SIG-M5 (cell line): ENCODE measurements at regions not wholly inside any gene's neighbourhood (a gene's known extent, or its start where the extent isn't known, plus 50 kb on each side); places are given as distances from the start of the nearest gene placed in this dataset.

Source experiments
- DNase-seq: peaks from one replicate; lab custom pipeline; 2025; lab: John Stamatoyannopoulos, UW

DNA sequence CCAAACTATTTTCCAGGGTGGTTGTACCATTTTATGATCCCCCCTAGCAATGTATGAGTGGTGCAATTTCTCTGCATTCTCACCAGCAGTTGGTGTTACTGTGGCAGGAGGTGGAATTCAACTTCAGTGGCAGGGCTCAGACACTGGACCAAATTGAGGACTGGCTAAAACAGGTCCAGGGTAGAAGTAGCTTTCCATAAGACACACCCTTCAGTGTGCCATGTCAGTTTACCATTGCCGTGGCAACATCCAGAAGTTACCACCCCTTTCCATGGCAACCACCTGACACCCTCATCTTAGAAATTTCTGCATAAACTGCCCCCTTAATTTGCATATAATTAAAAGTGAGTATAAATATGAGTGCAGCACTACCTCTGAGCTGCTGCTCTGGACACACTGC is 180.7 kb upstream of the GGTLC1 start:
- DNase-seq = no peak

DNA sequence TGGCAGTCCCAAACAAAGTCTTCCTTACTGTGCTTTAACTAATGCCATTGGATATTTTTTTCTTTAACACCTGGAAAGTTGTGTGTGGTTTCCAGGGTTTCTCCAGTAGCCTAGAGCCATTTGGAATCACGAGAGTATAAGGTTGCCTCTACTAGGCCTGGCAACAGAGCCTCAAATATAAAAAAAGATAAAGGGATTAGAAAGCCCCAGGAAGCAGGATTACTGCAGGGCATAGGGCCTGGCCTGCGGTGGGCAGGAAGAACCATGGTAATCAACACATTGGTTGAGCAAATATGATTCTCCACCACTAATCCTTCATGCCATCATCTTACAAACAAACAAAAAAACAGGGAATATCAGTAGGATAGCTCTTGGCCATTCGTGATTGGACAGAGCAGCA is 177.8 kb upstream of the GGTLC1 start:
- no peak for DNase-seq

- no peak for DNase-seq
These were observed 177.5 kb upstream of the GGTLC1 start for GRCh38 chr20:24166123-24166381.

DNA sequence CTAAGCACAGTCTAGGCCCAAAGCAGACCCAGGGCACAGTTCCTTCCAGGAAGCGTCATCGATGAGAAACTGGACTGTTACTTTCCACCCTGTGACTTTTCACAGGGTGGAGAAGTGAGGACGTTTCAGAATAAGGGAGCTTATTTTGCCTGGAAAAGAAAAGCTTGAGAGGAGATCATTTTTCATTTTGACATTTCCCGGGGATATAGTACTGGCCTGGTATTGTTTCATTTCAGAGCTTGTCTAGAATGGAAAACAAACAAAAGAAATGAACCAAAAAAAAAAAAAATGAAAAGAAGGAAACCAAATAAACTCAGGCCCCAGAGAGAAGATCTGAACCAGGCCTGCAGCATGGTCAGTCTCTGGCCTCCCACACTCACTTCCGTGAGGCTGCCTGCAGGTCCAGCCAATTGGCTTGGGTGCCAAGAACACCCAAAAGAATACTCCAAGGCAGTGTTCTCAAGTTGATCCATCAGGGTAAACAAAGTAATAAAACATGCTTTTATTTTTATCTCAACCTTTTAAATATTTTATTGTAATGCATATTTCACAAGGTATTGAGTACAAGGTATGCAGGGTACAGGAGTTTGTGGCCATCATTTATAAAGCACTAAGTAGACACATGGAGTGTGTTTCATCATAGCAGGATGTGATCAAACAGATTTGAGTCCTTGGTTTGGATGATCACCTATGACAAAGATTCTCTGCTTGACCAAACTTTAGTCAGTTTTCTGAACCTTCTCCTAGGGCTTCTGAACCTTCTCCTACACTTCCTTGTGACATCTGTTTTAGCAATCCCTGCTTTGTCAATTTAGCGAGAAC is 176.9 kb upstream of the GGTLC1 start:
- DNase-seq = no peak

DNA sequence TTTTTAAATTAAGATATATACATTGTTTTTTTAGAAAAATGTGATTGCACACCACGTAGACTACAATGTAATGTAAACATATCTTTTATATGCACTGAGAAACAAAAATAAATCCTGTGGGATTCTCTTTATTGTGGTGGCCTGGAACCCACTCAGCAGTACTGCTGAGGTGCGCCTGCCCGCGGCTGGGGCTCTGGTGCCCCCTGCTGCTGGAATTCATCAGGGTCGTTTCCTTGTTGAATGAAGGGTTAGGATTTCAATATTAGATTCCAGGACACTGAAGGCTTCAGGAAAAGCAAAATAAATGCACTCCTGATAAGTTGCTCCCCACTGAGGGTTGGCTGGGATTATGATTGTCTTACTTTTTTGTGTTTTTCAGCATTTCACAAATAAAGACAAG is 175.8 kb upstream of the GGTLC1 start:
- no peak for DNase-seq

GRCh38 chr20:24163506-24163905 is 174.9 kb upstream of the GGTLC1 start:
- DNase-seq = no peak

- no peak for DNase-seq
These were observed 172.1 kb upstream of the GGTLC1 start for GRCh38 chr20:24160563-24161281.

DNA sequence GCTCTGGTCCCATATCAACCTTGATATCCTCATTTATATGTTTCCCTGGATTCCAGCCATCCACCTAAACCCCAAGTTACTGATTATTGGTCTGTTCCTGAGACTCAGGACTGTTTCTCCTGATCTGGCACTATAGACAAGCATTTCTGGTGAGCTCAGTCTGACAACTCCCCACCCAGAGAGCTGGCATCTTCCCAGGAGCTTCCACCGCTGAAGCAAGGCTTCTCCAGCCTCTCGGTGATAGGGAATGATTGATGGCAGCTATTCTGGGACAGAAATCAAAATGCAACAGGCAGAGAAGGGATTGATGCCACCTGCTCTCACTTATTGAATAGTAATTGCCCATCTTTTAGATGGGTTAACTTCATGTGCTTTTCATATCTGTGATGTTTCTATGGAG is 169.7 kb upstream of the GGTLC1 start:
- no peak for DNase-seq

GRCh38 chr20:24157213-24157612 is 168.6 kb upstream of the GGTLC1 start:
- no peak for DNase-seq

DNA sequence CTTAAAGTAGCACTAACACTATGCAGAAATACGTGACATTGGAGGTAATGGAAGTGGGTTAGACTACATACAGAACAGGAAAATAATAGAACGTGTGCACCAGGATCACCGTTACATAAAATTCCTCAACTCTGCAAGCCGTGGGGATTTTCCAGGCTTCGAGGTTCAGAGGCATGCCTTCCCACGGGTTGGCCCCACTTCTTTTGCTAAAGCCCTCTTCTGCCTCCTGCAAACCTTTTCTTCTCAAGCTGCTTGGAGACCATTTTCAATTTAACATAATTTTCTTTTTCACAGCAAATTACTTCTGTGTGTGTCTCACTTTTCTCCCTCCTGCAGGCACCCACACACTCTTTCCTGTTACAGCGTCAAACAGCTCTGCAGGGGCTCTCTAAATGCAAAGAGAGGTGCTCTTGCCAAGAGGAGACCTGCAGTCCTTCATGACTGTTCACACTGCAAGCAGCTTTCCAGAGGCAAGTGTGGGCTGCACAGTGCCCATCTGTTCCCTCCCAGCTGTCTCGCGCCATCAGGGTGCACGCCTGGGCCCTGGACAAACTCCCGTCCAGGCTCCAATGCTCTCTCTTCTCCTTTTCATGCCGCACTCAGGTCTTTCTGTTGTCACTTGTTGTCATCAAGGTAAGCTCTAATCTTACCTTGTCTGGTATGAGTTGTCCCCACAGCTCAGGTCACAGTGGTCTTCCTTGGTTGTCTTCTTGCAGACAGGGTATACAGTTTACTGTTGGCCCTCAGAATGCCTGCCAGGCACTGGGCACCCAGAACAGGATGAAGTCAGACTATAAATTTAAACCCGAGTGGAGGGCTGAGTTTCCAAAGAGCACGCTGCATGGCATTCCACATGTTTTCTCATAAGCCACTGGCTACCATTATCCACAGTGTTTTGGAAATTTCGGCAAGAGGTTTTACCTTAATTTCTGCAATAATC is 164.8 kb upstream of the GGTLC1 start:
- DNase-seq = no peak

- no peak for DNase-seq
These were observed 163.2 kb upstream of the GGTLC1 start for GRCh38 chr20:24151621-24152294.

GRCh38 chr20:24150406-24150805 is 161.8 kb upstream of the GGTLC1 start:
- no peak for DNase-seq

- DNase-seq = no peak
These were observed 161.3 kb upstream of the GGTLC1 start for GRCh38 chr20:24149881-24150307.

GRCh38 chr20:24149175-24149574 is 160.6 kb upstream of the GGTLC1 start:
- DNase-seq = no peak

- no peak for DNase-seq
These were observed 159.8 kb upstream of the GGTLC1 start for GRCh38 chr20:24148372-24148771.

DNA sequence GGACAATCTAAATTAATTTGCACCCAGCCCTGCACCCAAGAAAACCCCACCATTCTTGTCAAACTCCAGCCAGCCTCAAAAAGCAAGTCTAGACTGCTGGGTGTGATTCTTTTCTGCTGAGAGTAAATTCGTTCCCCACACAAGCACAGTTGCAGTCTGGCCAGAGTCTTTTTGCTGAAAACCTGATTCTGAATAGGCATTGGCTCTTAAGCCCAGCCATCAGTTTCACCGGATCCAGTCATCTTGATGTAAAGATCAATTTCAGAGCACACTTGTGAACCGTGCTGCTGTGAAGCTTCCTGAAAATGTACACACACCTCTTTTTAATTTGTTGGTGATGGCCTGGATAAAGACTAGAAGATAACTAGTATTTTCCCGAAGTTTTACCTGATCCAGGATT is 159.4 kb upstream of the GGTLC1 start:
- DNase-seq = no peak

GRCh38 chr20:24147479-24147878 is 158.9 kb upstream of the GGTLC1 start:
- DNase-seq = no peak

GRCh38 chr20:24146231-24146634 is 157.7 kb upstream of the GGTLC1 start:
- no peak for DNase-seq

DNA sequence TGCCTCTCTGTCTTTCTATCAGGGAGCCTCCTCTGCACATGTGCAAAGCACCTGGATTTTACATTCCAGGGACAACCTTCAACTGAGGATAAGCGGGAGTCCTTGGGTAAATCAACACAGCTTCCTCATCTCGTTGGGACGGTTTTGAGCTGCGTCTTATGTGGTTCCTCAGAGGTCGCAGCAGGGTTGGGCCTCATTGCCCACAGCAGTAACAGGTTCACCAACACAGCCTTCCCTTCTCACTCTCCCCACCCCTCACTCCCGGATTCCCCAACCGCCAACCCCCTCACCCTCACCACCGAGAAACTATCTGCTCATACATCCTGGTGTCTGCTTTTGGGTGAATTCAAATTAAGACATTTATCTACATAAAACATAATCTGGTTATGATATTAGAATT is 155.8 kb upstream of the GGTLC1 start:
- no peak for DNase-seq

- DNase-seq = no peak
These were observed 152.5 kb upstream of the GGTLC1 start for GRCh38 chr20:24141111-24141510.

GRCh38 chr20:24139846-24140245 is 151.3 kb upstream of the GGTLC1 start:
- no peak for DNase-seq

DNA sequence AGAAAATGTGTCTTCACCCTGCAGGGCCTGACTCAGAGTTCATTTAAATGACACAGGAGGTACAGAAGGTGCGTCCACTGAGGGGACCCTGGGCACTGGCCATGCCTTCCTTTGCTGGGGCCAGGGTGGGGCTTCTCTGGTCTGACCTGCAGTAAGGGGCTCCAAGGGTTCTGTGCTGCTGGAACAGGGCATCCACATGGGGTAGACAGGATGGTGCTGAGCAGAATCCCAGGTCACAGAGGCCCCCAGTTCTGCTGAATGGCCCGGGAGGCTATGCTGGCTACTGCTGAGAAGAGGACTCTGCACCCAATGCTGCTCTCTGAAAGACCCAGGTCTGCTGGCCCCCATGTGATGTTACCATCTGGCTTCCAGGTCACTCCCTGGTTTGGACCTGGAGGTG is 150.4 kb upstream of the GGTLC1 start:
- no peak for DNase-seq
